Mucosa of descending colon (tissue), 3 donors: ENCODE measurements at regions not wholly inside any gene's neighbourhood (a gene's known extent, or its start where the extent isn't known, plus 50 kb on each side); places are given as distances from the start of the nearest gene placed in this dataset.

Experiments used
- ATAC-seq: fragments of 200-7000 bp; cut with Tn5 transposase; one replicate; pipeline ENCODE4 v1.9.1; 2020; ENCODE audit warnings: mild to moderate bottlenecking, moderate library complexity
- DNase-seq, 3 donors: peaks; one replicate each; pipeline ENCODE4 v3.0.0-alpha.2; 2020
- H3K36me3 ChIP-seq: fragments of 200-600 bp; one replicate; pipeline ENCODE4 v1.8.0; 2021; ENCODE audit warnings: low read depth, mild to moderate bottlenecking
- H3K4me1 ChIP-seq: fragments of 200-600 bp; one replicate; pipeline ENCODE4 v1.8.0; 2021; ENCODE audit warnings: low read depth, mild to moderate bottlenecking
- H3K4me3 ChIP-seq: fragments of 200-600 bp; one replicate; pipeline ENCODE4 v1.8.0; 2021; ENCODE audit warnings: mild to moderate bottlenecking
- H3K9me3 ChIP-seq: fragments of 200-600 bp; one replicate; pipeline ENCODE4 v1.8.0; 2021; ENCODE audit warnings: mild to moderate bottlenecking
- CTCF ChIP-seq: fragments of 200-600 bp; IDR thresholded peaks from one replicate; pipeline ENCODE4 v1.8.0; 2022; ENCODE audit warnings: antibody characterized with exemption, mild to moderate bottlenecking
- intact Hi-C, 2 donors: fragments of 100-400 bp; cut with DNase I in 1 of 2; cut with micrococcal nuclease in 1 of 2; formaldehyde crosslinking; loops; one replicate each; pipeline versions ENCODE4 v1.11.0 to v1.11.1; 2022; cut with DNase I, micrococcal nuclease
- donor health status: DM: no; HTN: no; CAD: no; lungs with moderate emphysema.
- donor health status: DM: no; HTN: no; CAD: no.
- donor health status: DM: no; HTN: yes; CAD: no.

- Histone ChIP-seq H3K4me3 (no peak overlapping the region), H3K36me3 (no peaks in the 10 kb centered on the region), H3K9me3 (no peaks in the 10 kb centered on the region), H3K4me1 (no peaks in the 10 kb centered on the region)
- DNase-seq: no peak
- intact Hi-C loops: no loop called here
- no peak for ATAC-seq
- no peak for TF ChIP-seq CTCF
These were observed 100.2 kb upstream of the MYCN start for GRCh38 chr2:15840148-15840547.

GRCh38 chr2:15840969-15841368 lies 99.4 kb upstream of the MYCN start:
- ATAC-seq: no peak
- Histone ChIP-seq H3K9me3 (no peaks in the 10 kb centered on the region), H3K36me3 (no peaks in the 10 kb centered on the region), H3K4me3 (no peak overlapping the region), H3K4me1 (no peaks in the 10 kb centered on the region)
- no peak for DNase-seq
- TF ChIP-seq CTCF: no peak
- intact Hi-C loops: no loop called here

GRCh38 chr2:15841776-15842560 lies 98.4 kb upstream of the MYCN start:
- intact Hi-C loops: no loop called here
- DNase-seq (no peak), ATAC-seq (no peak)
- Histone ChIP-seq H3K4me1 (no peaks in the 10 kb centered on the region), H3K9me3 (no peaks in the 10 kb centered on the region), H3K4me3 (no peak overlapping the region), H3K36me3 (no peaks in the 10 kb centered on the region)
- no peak for TF ChIP-seq CTCF

GRCh38 chr2:15842758-15843666 lies 97.3 kb upstream of the MYCN start:
- H3K4me1 ChIP-seq: no peaks in the 10 kb centered on the region
- no peak for TF ChIP-seq CTCF
- ATAC-seq: no peak
- H3K4me3 ChIP-seq: no peak overlapping the region
- no peaks in the 10 kb centered on the region for H3K9me3 ChIP-seq
- no peaks in the 10 kb centered on the region for H3K36me3 ChIP-seq
- DNase-seq: no peak
- intact Hi-C loops: no loop called here

- TF ChIP-seq CTCF: no peak
- Histone ChIP-seq H3K4me1 (no peaks in the 10 kb centered on the region), H3K36me3 (no peaks in the 10 kb centered on the region), H3K9me3 (no peaks in the 10 kb centered on the region), H3K4me3 (no peak overlapping the region)
- DNase-seq (no peak), ATAC-seq (no peak)
- intact Hi-C loops: no loop called here
These were observed 96.0 kb upstream of the MYCN start for GRCh38 chr2:15844211-15844801.
